ENCODE measurements at regions not wholly inside any gene's neighbourhood (a gene's known extent, or its start where the extent isn't known, plus 50 kb on each side); places are given as distances from the start of the nearest gene placed in this dataset.

DNA sequence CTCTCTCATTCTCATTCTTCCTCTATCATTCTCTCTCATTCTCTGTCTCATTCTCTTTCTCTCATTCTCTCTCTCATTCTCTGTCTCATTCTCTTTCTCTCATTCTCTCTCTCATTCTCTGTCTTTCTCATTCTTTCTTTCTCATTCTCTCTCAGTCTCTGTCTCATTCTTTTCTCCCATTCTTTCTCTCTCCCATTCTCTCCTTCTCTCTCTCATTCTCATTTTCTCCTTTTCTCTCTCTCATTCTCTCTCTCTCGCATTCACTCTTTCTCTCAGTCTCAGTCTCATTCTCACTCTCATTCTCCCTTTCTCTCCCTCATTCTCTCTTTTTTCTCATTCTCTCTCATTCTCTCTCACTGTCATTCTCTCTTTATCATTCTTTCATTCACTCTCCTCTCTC is 152.0 kb upstream of the UQCRFS1 start:
- Mint-ChIP-seq H3K27ac (no peak overlapping the region), H3K4me3 (no peak overlapping the region)

DNA sequence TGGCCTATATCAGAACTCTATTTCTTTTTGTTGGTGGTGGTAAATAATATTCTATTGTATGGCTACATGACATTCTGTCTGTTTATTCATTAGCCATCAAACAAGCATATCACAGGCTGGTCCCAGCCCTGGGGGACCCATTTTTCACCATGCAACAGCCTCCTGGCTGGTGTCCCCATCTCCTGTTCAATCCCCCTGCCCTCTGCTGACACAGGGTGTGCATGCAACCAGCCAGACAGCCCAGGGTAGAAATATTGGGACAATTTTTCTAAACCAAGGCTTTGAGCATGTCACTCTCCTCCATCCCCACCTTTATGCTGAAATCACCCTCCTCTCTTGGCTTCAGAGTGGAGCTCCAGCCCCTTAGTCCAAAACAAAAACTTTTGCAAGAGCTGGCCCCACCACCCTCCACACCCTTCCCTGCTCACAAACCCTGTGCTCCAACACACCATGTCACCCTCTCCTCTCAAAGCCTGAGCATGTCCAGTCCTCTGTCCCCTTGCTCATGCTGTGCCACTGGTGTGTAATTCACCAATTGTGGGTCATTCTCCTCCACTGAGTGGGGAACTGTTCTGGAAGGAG is 153.0 kb upstream of the UQCRFS1 start:
- H3K4me1 Mint-ChIP-seq, result peaks cover 8% of the 10 kb centered on the region
- TF ChIP-seq, protein P1, sequence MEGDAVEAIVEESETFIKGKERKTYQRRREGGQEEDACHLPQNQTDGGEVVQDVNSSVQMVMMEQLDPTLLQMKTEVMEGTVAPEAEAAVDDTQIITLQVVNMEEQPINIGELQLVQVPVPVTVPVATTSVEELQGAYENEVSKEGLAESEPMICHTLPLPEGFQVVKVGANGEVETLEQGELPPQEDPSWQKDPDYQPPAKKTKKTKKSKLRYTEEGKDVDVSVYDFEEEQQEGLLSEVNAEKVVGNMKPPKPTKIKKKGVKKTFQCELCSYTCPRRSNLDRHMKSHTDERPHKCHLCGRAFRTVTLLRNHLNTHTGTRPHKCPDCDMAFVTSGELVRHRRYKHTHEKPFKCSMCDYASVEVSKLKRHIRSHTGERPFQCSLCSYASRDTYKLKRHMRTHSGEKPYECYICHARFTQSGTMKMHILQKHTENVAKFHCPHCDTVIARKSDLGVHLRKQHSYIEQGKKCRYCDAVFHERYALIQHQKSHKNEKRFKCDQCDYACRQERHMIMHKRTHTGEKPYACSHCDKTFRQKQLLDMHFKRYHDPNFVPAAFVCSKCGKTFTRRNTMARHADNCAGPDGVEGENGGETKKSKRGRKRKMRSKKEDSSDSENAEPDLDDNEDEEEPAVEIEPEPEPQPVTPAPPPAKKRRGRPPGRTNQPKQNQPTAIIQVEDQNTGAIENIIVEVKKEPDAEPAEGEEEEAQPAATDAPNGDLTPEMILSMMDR (IDR thresholded peaks at IDR 0.05), result no peak
- no peak overlapping the region for H3K27ac Mint-ChIP-seq
- no peak overlapping the region for H3K4me3 Mint-ChIP-seq
- H3K9me3 Mint-ChIP-seq, result peaks cover 10% of the 10 kb centered on the region
- H3K27me3 Mint-ChIP-seq (ENCODE audit: low read depth, poor library complexity), result peaks cover 39% of the 10 kb centered on the region
- DNase-seq, result no peak
- no peaks in the 10 kb centered on the region for H3K36me3 Mint-ChIP-seq (ENCODE audit: low read depth)

More for the DNA sequence above, 152.0 kb upstream of the UQCRFS1 start:
- no peak for DNase-seq
- Mint-ChIP-seq H3K27me3 (ENCODE audit: low read depth, poor library complexity) (peaks cover 41% of the 10 kb centered on the region), H3K4me1 (peaks cover 8% of the 10 kb centered on the region), H3K36me3 (ENCODE audit: low read depth) (no peaks in the 10 kb centered on the region), H3K9me3 (peaks cover 15% of the 10 kb centered on the region)
- TF ChIP-seq, protein P1 (IDR thresholded peaks at IDR 0.05), result no peak

DNA sequence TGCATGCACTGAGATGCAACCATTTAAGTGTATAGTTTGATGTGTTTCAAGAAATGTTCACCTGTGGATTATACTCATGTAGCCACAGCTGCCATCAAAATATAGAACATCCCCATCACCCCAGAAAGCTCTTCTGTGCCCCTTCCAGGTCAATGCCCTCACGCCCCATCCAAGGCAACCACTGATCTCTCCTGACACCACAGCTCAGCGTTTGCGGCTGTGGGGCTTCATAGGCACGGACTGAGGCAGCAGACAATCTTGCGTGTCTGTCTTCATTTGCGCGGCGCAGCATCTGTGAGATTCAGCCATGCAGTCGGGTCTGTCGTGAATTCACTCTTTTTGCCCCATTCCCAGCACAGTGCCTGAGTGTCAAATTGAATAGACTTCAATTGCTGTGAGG is 153.8 kb upstream of the UQCRFS1 start:
- DNase-seq, result no peak
- Mint-ChIP-seq H3K4me1 (peaks cover 8% of the 10 kb centered on the region), H3K27ac (no peak overlapping the region), H3K4me3 (no peak overlapping the region), H3K27me3 (ENCODE audit: low read depth, poor library complexity) (peaks cover 39% of the 10 kb centered on the region), H3K9me3 (peaks cover 6% of the 10 kb centered on the region), H3K36me3 (ENCODE audit: low read depth) (no peaks in the 10 kb centered on the region)
- TF ChIP-seq, protein P1 (IDR thresholded peaks at IDR 0.05), result no peak

DNA sequence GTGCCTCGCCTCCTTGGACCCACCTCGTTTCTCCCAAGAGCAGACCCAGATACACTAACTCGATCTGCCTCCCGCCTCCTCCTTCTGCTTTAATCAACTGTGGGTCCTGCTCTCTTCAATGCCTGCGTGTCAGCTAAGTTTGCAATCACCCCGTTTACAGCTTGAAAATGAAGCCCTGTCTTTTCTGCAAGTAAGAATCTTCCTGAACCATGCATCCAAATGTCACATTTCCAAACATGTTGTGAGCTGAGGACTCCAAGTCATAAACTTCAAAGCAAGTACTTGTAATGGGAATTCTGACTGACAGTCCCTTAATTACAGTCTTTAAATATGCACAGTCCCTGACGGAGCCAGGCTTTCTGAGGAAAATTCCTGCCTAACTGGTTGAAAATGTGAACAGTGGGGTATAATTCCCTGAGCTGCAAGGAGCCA is 154.9 kb upstream of the UQCRFS1 start:
- no peaks in the 10 kb centered on the region for H3K9me3 Mint-ChIP-seq
- no peak overlapping the region for H3K4me3 Mint-ChIP-seq
- H3K27me3 Mint-ChIP-seq (ENCODE audit: low read depth, poor library complexity), result peaks cover 39% of the 10 kb centered on the region
- TF ChIP-seq, protein P1 (IDR thresholded peaks at IDR 0.05), result no peak
- H3K36me3 Mint-ChIP-seq (ENCODE audit: low read depth), result no peaks in the 10 kb centered on the region
- DNase-seq, result no peak
- peaks cover 8% of the 10 kb centered on the region for H3K4me1 Mint-ChIP-seq
- no peak overlapping the region for H3K27ac Mint-ChIP-seq

DNA sequence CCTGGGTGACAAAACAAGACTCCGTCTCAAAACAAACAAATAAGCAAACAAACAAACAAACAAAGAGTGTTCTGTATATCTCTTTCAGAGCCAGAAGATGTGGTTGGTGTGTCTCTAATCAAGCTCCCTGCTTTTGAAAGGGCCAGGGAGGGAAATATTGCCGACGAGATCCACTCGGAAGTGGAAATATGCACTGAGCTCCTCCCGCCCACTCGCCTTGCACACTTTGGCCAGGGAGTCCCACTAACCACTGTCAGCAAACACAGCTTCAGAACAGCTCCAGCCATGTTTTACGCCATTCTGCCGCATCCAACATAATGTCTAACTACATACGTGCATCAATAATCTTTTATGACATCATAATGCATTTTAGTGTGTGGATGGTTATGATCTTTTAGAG is 155.5 kb upstream of the VSTM2B start:
- Mint-ChIP-seq H3K4me3 (no peak overlapping the region), H3K27ac (no peak overlapping the region), H3K36me3 (ENCODE audit: low read depth) (no peaks in the 10 kb centered on the region), H3K4me1 (peaks cover 8% of the 10 kb centered on the region), H3K27me3 (ENCODE audit: low read depth, poor library complexity) (peaks cover 22% of the 10 kb centered on the region), H3K9me3 (no peaks in the 10 kb centered on the region)
- no peak for DNase-seq
- TF ChIP-seq, protein P1 (IDR thresholded peaks at IDR 0.05), result no peak

Measured in nephron progenitor cell (in vitro differentiated cells).